ENCODE measurements at regions not wholly inside any gene's neighbourhood (a gene's known extent, or its start where the extent isn't known, plus 50 kb on each side); places are given as distances from the start of the nearest gene placed in this dataset.

- DNase-seq (ENCODE audit: low read depth), result no peak
- H3K4me3 ChIP-seq (ENCODE audit: low read depth, low read length), result no peak overlapping the region
- TF ChIP-seq, protein P1, sequence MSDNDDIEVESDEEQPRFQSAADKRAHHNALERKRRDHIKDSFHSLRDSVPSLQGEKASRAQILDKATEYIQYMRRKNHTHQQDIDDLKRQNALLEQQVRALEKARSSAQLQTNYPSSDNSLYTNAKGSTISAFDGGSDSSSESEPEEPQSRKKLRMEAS (IDR thresholded peaks at IDR 0.05; ENCODE audit: low read depth, low read length), result no peak
- no peak for TF ChIP-seq MYC (IDR thresholded peaks at IDR 0.05; ENCODE audit: low read depth, low read length)
- TF ChIP-seq, protein P2, sequence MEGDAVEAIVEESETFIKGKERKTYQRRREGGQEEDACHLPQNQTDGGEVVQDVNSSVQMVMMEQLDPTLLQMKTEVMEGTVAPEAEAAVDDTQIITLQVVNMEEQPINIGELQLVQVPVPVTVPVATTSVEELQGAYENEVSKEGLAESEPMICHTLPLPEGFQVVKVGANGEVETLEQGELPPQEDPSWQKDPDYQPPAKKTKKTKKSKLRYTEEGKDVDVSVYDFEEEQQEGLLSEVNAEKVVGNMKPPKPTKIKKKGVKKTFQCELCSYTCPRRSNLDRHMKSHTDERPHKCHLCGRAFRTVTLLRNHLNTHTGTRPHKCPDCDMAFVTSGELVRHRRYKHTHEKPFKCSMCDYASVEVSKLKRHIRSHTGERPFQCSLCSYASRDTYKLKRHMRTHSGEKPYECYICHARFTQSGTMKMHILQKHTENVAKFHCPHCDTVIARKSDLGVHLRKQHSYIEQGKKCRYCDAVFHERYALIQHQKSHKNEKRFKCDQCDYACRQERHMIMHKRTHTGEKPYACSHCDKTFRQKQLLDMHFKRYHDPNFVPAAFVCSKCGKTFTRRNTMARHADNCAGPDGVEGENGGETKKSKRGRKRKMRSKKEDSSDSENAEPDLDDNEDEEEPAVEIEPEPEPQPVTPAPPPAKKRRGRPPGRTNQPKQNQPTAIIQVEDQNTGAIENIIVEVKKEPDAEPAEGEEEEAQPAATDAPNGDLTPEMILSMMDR (IDR thresholded peaks at IDR 0.05; ENCODE audit: low read depth, low read length), result no peak
- TF ChIP-seq POLR2A (IDR thresholded peaks at IDR 0.05; ENCODE audit: extremely low read depth, insufficient read length), result no peak
These were observed 179.1 kb downstream of the KIF18A start for GRCh38 chr11:27928809-27929208.

DNA sequence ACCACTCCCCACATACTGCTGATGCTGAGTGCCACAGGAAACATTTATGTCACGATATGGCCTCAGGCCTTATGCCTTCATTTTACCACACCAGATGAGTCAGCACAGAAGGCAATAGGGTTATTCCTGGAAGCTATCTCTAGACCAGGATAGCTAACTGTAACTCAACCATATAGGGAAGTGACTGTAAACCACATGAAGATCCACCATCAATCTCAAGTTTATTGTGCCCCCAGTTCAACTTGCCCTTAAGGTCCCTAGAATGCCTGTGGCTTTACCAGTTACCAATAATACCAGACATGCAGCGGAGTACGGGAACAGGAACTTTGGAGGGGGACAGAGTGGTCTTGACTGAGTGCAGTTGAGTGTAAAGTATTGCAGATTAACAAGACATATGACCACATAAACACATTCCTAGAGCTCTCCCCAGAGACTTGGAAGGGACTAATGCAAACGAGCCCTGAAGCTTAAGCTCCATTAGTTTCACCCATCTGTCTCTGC, 180.9 kb downstream of the KIF18A start:
- H3K4me3 ChIP-seq (ENCODE audit: low read depth, low read length), result no peak overlapping the region
- TF ChIP-seq POLR2A (IDR thresholded peaks at IDR 0.05; ENCODE audit: extremely low read depth, insufficient read length), result no peak
- TF ChIP-seq, protein P2 (IDR thresholded peaks at IDR 0.05; ENCODE audit: low read depth, low read length), result no peak
- no peak for TF ChIP-seq MYC (IDR thresholded peaks at IDR 0.05; ENCODE audit: low read depth, low read length)
- TF ChIP-seq, protein P1 (IDR thresholded peaks at IDR 0.05; ENCODE audit: low read depth, low read length), result no peak
- DNase-seq (ENCODE audit: low read depth), result peak; percentile 95

- peak; percentile 85 for DNase-seq (ENCODE audit: low read depth)
These were observed 181.5 kb downstream of the KIF18A start for GRCh38 chr11:27926486-27926885.

GRCh38 chr11:27921472-27921871, 186.5 kb downstream of the KIF18A start:
- no peak for DNase-seq (ENCODE audit: low read depth)

More at GRCh38 chr11:27926486-27926885, 181.5 kb downstream of the KIF18A start:
- TF ChIP-seq, protein P1 (IDR thresholded peaks at IDR 0.05; ENCODE audit: low read depth, low read length), result no peak
- TF ChIP-seq, protein P2 (IDR thresholded peaks at IDR 0.05; ENCODE audit: low read depth, low read length), result no peak
- TF ChIP-seq POLR2A (IDR thresholded peaks at IDR 0.05; ENCODE audit: extremely low read depth, insufficient read length) (no peak), MYC (IDR thresholded peaks at IDR 0.05; ENCODE audit: low read depth, low read length) (no peak)
- H3K4me3 ChIP-seq (ENCODE audit: low read depth, low read length), result no peak overlapping the region

DNA sequence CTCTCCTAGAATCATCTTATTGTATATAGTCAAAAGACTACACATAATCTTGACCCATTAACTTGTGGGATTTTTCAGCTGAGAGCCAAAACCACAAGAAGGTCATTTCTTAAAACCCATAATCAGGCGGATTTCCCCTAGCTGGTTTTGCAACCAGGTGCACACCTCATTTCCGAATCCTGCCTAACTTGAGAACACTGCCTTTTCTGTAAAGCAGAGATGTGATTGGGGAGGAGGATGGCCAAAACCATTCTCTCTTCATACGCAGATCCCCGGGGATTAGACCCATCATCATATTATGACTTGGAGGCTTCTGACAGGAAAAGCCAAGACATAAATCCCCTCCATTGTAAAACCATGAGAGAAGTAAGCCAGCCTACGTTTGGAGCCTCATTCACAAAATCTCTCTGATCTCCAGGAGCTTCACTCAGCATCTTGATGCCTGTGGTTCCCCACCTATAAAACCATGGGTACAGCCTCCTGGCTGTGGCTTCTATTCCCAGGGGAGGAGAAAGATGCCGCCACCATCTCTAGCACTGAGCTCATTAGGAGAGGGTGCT, 191.3 kb downstream of the KIF18A start:
- TF ChIP-seq, protein P1 (IDR thresholded peaks at IDR 0.05; ENCODE audit: low read depth, low read length), result no peak
- TF ChIP-seq, protein P2 (IDR thresholded peaks at IDR 0.05; ENCODE audit: low read depth, low read length), result no peak
- TF ChIP-seq POLR2A (IDR thresholded peaks at IDR 0.05; ENCODE audit: extremely low read depth, insufficient read length) (no peak), MYC (IDR thresholded peaks at IDR 0.05; ENCODE audit: low read depth, low read length) (no peak)
- DNase-seq (ENCODE audit: low read depth), result no peak
- H3K4me3 ChIP-seq (ENCODE audit: low read depth, low read length), result no peak overlapping the region

More at GRCh38 chr11:27921472-27921871, 186.5 kb downstream of the KIF18A start:
- TF ChIP-seq, protein P2 (IDR thresholded peaks at IDR 0.05; ENCODE audit: low read depth, low read length), result no peak
- TF ChIP-seq MYC (IDR thresholded peaks at IDR 0.05; ENCODE audit: low read depth, low read length), result no peak
- no peak for TF ChIP-seq POLR2A (IDR thresholded peaks at IDR 0.05; ENCODE audit: extremely low read depth, insufficient read length)
- H3K4me3 ChIP-seq (ENCODE audit: low read depth, low read length), result no peak overlapping the region

Data from NB4 (cell line).